DMS53 treated with DMSO at 0.1 percent for 48 hours (cell line): ENCODE measurements at regions not wholly inside any gene's neighbourhood (a gene's known extent, or its start where the extent isn't known, plus 50 kb on each side); places are given as distances from the start of the nearest gene placed in this dataset.
"Not testable (repeated sequence)": the region's sequence is repeated elsewhere in the genome, so short reads cannot be mapped to it uniquely, and the experiment has no call there.

Source experiments
- DNase-seq: peaks from one replicate; lab custom pipeline; 2025; ENCODE audit not compliant: unreplicated experiment; lab: John Stamatoyannopoulos, UW

GRCh38 chr4:3620365-3620764, 88.1 kb upstream of the LRPAP1 start:
- DNase-seq: not testable (repeated sequence)

- DNase-seq: not testable (repeated sequence)
Observed at GRCh38 chr4:3619698-3620097, 87.5 kb upstream of the LRPAP1 start.

- DNase-seq: not testable (repeated sequence)
Observed at GRCh38 chr4:3618341-3618740, 86.1 kb upstream of the LRPAP1 start.

GRCh38 chr4:3615386-3616286, 83.4 kb upstream of the LRPAP1 start:
- no peak for DNase-seq

- no peak for DNase-seq
Observed at GRCh38 chr4:3614731-3614980, 82.4 kb upstream of the LRPAP1 start.

- DNase-seq: no peak
Observed at GRCh38 chr4:3613967-3614730, 81.9 kb upstream of the LRPAP1 start.

GRCh38 chr4:3612934-3613333, 80.7 kb upstream of the LRPAP1 start:
- no peak for DNase-seq

- no peak for DNase-seq
Observed at GRCh38 chr4:3612281-3612680, 80.1 kb upstream of the LRPAP1 start.

GRCh38 chr4:3611778-3612177, 79.6 kb upstream of the LRPAP1 start:
- no peak for DNase-seq

GRCh38 chr4:3610851-3611250, 78.6 kb upstream of the LRPAP1 start:
- not testable (repeated sequence) for DNase-seq

GRCh38 chr4:3609905-3610304, 77.7 kb upstream of the LRPAP1 start:
- DNase-seq: not testable (repeated sequence)

GRCh38 chr4:3607690-3608552, 75.7 kb upstream of the LRPAP1 start:
- DNase-seq: no peak

- DNase-seq: not testable (repeated sequence)
Observed at GRCh38 chr4:3606850-3607249, 74.6 kb upstream of the LRPAP1 start.

- DNase-seq: not testable (repeated sequence)
Observed at GRCh38 chr4:3606271-3606670, 74.0 kb upstream of the LRPAP1 start.

GRCh38 chr4:3605491-3605890, 73.3 kb upstream of the LRPAP1 start:
- no peak for DNase-seq

- DNase-seq: not testable (repeated sequence)
Observed at GRCh38 chr4:3602886-3603645, 70.8 kb upstream of the LRPAP1 start.

GRCh38 chr4:3601992-3602391, 69.8 kb upstream of the LRPAP1 start:
- DNase-seq: no peak

GRCh38 chr4:3601108-3601690, 69.0 kb upstream of the LRPAP1 start:
- not testable (repeated sequence) for DNase-seq

- DNase-seq: no peak
Observed at GRCh38 chr4:3599951-3600350, 67.7 kb upstream of the LRPAP1 start.

- DNase-seq: no peak
Observed at GRCh38 chr4:3598695-3599227, 66.5 kb upstream of the LRPAP1 start.
